ENCODE measurements at regions not wholly inside any gene's neighbourhood (a gene's known extent, or its start where the extent isn't known, plus 50 kb on each side); places are given as distances from the start of the nearest gene placed in this dataset.

DNA sequence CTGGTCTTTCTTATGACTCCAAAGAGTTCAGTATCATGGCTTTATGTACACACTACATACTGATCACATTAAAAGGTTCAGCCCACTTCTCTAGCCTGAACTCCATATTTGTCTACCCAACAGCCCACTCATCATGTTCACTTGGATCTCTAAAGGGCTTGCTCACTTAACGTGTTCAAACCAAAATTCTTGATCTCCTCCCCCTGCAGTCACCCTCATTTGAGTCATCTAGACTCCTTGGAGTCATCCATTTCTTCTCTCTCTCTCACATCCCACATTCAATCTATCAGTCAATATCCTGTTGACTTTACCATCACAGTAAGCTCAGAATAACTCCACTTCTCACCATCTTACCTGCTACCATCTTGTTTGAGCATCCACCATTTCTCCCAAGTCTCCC is 148.4 kb upstream of the ARID2 start:
- no peaks in the 10 kb centered on the region for H3K4me1 Mint-ChIP-seq
- DNase-seq: no peak

DNA sequence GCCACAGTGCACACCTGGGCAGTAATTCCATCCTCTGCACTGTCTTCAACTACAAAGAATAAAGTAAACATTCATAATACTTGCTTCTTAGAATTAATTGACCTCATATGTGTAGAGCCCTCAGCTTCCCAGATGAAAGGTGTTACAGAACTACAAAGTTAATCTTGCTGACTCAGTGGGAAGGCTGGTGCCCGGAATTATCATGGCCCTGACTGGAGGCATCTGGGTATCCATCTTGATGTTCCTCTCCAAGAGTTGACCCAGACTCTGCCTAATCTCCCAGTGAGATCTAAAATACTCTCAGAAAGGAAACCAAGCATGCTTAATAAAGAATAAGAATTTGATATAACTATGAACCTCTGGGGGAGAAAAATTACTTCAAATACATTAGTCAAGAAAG is 147.0 kb upstream of the ARID2 start:
- Histone ChIP-seq H3K4me3 (ENCODE audit: low read depth, low read length) (no peak overlapping the region), H3K36me3 (ENCODE audit: control insufficient read depth, insufficient read depth, low read length) (no peaks in the 10 kb centered on the region), H3K4me1 (ENCODE audit: control insufficient read depth, insufficient read depth, low read length, poor library complexity, severe bottlenecking) (no peaks in the 10 kb centered on the region), H3K9me3 (ENCODE audit: control insufficient read depth in 2 of 2, low read length in 2 of 2) (no peaks in the 10 kb centered on the region), H3K27me3 (ENCODE audit: control insufficient read depth, insufficient read depth, low read length) (no peaks in the 10 kb centered on the region), H3K27ac (ENCODE audit: insufficient read depth, low read length, poor library complexity, severe bottlenecking) (no peak overlapping the region)
- peaks cover 15% of the 10 kb centered on the region for H3K27me3 Mint-ChIP-seq
- ATAC-seq (ENCODE audit: low read depth in 2 of 2) (no peak), DNase-seq (no peak)
- peaks cover 0 to 1% (median 0%) of the 10 kb centered on the region in 7 donors for H3K9me3 Mint-ChIP-seq
- no peaks in the 10 kb centered on the region for H3K36me3 Mint-ChIP-seq
- no peaks in the 10 kb centered on the region for H3K4me1 Mint-ChIP-seq
- no peak overlapping the region for H3K27ac Mint-ChIP-seq
- H3K4me3 Mint-ChIP-seq: no peak overlapping the region

More for the DNA sequence above, 148.4 kb upstream of the ARID2 start:
- Histone ChIP-seq H3K4me3 (ENCODE audit: low read depth, low read length) (no peak overlapping the region), H3K36me3 (ENCODE audit: control insufficient read depth, insufficient read depth, low read length) (no peaks in the 10 kb centered on the region), H3K4me1 (ENCODE audit: control insufficient read depth, insufficient read depth, low read length, poor library complexity, severe bottlenecking) (no peaks in the 10 kb centered on the region), H3K27ac (ENCODE audit: insufficient read depth, low read length, poor library complexity, severe bottlenecking) (no peak overlapping the region), H3K27me3 (ENCODE audit: control insufficient read depth, insufficient read depth, low read length) (no peaks in the 10 kb centered on the region), H3K9me3 (ENCODE audit: control insufficient read depth in 2 of 2, low read length in 2 of 2) (no peaks in the 10 kb centered on the region)
- no peak overlapping the region for H3K4me3 Mint-ChIP-seq
- ATAC-seq (ENCODE audit: low read depth in 2 of 2): no peak
- peaks cover 0 to 1% (median 0%) of the 10 kb centered on the region in 7 donors for H3K9me3 Mint-ChIP-seq
- H3K36me3 Mint-ChIP-seq: no peaks in the 10 kb centered on the region
- H3K27ac Mint-ChIP-seq: no peak overlapping the region
- H3K27me3 Mint-ChIP-seq: peaks cover 15% of the 10 kb centered on the region

DNA sequence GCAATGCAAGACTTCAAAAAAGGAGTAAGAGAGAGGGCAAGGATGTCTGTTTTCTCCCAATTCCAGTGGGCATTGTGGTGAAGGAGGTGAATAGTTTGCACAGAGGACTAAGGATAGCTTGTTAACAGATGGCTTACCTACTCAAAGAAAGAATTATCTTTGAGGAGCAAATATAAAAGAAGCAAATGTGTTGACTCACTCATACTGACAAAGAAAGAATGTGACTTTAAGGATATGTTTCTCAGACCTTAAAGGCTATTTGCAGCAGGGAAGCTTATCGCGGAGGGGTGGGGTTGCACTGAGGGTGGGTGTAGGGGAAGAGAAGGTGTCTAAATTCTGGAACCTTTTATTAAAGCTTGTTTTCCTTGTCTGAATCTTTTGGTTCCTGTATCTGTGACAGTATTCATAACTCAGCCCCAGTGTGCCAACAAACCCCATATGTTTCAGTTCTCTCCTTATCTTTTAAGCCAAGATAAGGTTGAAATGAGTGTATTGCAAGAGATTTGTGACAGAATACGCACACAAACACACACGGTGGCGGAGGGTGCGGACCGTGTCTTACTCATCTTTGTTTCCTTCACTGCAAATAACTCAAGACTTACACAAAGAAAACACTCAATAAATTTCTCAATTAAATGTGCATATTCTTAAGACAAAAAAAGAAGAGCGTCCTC is 146.4 kb upstream of the ARID2 start:
- DNase-seq: no peak

DNA sequence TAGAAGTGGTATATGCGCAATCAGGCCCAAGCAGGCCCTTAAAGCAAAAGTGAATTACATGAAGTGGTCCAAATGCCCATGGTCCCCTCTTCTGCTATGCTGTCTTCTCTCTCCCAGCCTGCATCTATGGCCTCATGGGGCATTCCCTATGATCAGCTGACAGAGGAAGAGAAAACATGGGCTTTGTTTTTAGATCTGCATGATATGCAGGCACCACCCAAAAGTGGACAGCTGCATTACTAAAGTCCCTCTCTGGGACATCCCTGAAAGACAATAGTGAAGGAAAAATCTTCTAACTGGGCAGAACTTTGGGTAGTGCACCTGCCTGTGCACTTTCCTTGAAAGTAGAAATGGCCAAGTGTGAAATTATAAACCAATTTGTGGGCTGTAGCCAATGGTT is 145.2 kb upstream of the ARID2 start:
- Mint-ChIP-seq H3K9me3 (peaks cover 0 to 1% (median 0%) of the 10 kb centered on the region in 7 donors), H3K27ac (peak overlapping the region in 1 of 3 donors; percentile 12), H3K27me3 (peaks cover 10% of the 10 kb centered on the region)

More for the DNA sequence above, 146.4 kb upstream of the ARID2 start:
- peaks cover 0 to 1% (median 0%) of the 10 kb centered on the region in 7 donors for H3K9me3 Mint-ChIP-seq
- H3K4me1 ChIP-seq (ENCODE audit: control insufficient read depth, insufficient read depth, low read length, poor library complexity, severe bottlenecking): no peaks in the 10 kb centered on the region
- H3K36me3 Mint-ChIP-seq: no peaks in the 10 kb centered on the region
- no peak overlapping the region for H3K4me3 ChIP-seq (ENCODE audit: low read depth, low read length)
- no peaks in the 10 kb centered on the region for H3K4me1 Mint-ChIP-seq
- no peak for ATAC-seq (ENCODE audit: low read depth in 2 of 2)
- H3K27me3 Mint-ChIP-seq: peaks cover 13% of the 10 kb centered on the region
- no peak overlapping the region for H3K27ac Mint-ChIP-seq
- no peak overlapping the region for H3K4me3 Mint-ChIP-seq
- H3K9me3 ChIP-seq (ENCODE audit: control insufficient read depth in 2 of 2, low read length in 2 of 2): no peaks in the 10 kb centered on the region
- H3K27me3 ChIP-seq (ENCODE audit: control insufficient read depth, insufficient read depth, low read length): no peaks in the 10 kb centered on the region
- H3K27ac ChIP-seq (ENCODE audit: insufficient read depth, low read length, poor library complexity, severe bottlenecking): no peak overlapping the region
- H3K36me3 ChIP-seq (ENCODE audit: control insufficient read depth, insufficient read depth, low read length): no peaks in the 10 kb centered on the region

DNA sequence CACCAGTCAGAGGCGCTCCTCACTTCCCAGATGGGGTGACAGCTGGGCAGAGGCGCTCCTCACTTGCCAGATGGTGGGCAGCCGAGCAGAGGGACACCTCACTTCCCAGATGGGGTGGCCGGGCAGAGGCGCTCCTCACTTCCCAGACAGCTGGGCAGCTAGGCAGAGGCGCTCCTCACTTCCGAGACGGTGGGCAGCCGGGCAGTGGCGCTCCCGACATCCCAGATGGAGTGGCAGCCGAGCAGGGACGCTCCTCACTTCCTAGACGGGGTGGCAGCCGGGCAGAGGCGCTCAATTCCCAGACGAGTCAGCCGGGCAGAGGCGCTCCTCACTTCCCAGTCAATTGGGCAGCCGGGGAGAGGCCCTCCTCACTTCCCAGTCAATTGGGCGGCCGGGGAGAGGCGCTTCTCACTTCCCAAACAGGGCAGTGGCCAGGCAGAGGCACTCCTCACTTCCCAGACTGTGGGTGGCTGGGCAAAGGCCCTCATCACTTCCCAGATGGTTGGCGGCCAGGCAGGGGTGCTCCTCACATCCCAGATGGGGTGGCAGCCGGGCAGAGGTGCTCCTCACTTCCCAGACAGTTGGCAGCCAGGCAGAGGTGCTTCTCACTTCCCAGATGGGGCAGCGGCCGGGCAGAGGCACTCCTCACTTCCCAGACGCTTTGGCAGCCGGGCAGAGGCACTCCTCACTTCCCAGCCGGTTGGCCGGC is 143.8 kb upstream of the ARID2 start:
- H3K4me3 ChIP-seq (ENCODE audit: low read depth, low read length): no peak overlapping the region
- peaks cover 2% of the 10 kb centered on the region for H3K27me3 ChIP-seq (ENCODE audit: control insufficient read depth, insufficient read depth, low read length)
- Mint-ChIP-seq H3K36me3 (no peaks in the 10 kb centered on the region), H3K9me3 (peaks cover 0 to 1% (median 0%) of the 10 kb centered on the region in 7 donors), H3K27ac (no peak overlapping the region), H3K4me1 (peaks cover 0 to 5% (median 0%) of the 10 kb centered on the region in 4 donors), H3K4me3 (no peak overlapping the region), H3K27me3 (peaks cover 10% of the 10 kb centered on the region)
- no peaks in the 10 kb centered on the region for H3K36me3 ChIP-seq (ENCODE audit: control insufficient read depth, insufficient read depth, low read length)
- H3K27ac ChIP-seq (ENCODE audit: insufficient read depth, low read length, poor library complexity, severe bottlenecking): no peak overlapping the region
- no peaks in the 10 kb centered on the region for H3K9me3 ChIP-seq (ENCODE audit: control insufficient read depth in 2 of 2, low read length in 2 of 2)
- no peaks in the 10 kb centered on the region for H3K4me1 ChIP-seq (ENCODE audit: control insufficient read depth, insufficient read depth, low read length, poor library complexity, severe bottlenecking)
- ATAC-seq (ENCODE audit: low read depth in 2 of 2) (no peak), DNase-seq (no peak)

More for the DNA sequence above, 145.2 kb upstream of the ARID2 start:
- DNase-seq (no peak), ATAC-seq (ENCODE audit: low read depth in 2 of 2) (no peak)
- Mint-ChIP-seq H3K36me3 (no peaks in the 10 kb centered on the region), H3K4me1 (peaks cover 0 to 3% (median 0%) of the 10 kb centered on the region in 4 donors), H3K4me3 (no peak overlapping the region)
- Histone ChIP-seq H3K4me1 (ENCODE audit: control insufficient read depth, insufficient read depth, low read length, poor library complexity, severe bottlenecking) (no peaks in the 10 kb centered on the region), H3K27ac (ENCODE audit: insufficient read depth, low read length, poor library complexity, severe bottlenecking) (no peak overlapping the region), H3K36me3 (ENCODE audit: control insufficient read depth, insufficient read depth, low read length) (no peaks in the 10 kb centered on the region), H3K4me3 (ENCODE audit: low read depth, low read length) (no peak overlapping the region), H3K9me3 (ENCODE audit: control insufficient read depth in 2 of 2, low read length in 2 of 2) (no peaks in the 10 kb centered on the region), H3K27me3 (ENCODE audit: control insufficient read depth, insufficient read depth, low read length) (no peaks in the 10 kb centered on the region)

DNA sequence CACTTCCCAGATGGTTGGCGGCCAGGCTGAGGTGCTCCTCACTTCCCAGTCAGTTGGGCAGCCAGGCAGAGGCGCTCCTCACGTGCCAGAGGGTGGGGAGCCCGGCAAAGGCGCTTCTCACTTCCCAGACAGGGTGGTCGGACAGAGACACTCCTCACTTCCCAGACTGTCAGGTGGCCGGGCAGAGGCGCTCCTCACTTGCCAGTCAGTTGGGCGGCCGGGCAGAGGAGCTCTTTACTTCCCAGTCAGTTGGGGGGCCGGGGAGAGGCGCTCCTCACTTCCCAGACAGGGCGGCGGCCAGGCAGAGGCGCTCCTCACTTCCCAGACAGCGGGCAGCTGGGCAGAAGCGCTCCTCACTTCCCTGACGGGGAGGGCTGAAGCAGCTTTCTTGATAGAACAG is 143.0 kb upstream of the ARID2 start:
- Mint-ChIP-seq H3K4me3 (no peak overlapping the region), H3K27ac (no peak overlapping the region), H3K9me3 (no peaks in the 10 kb centered on the region), H3K36me3 (no peaks in the 10 kb centered on the region), H3K4me1 (peaks cover 0 to 5% (median 0%) of the 10 kb centered on the region in 4 donors), H3K27me3 (peaks cover 4% of the 10 kb centered on the region)
- DNase-seq: no peak
- H3K27ac ChIP-seq (ENCODE audit: insufficient read depth, low read length, poor library complexity, severe bottlenecking): no peak overlapping the region
- H3K27me3 ChIP-seq (ENCODE audit: control insufficient read depth, insufficient read depth, low read length): peaks cover 2% of the 10 kb centered on the region
- H3K4me1 ChIP-seq (ENCODE audit: control insufficient read depth, insufficient read depth, low read length, poor library complexity, severe bottlenecking): no peaks in the 10 kb centered on the region
- H3K4me3 ChIP-seq (ENCODE audit: low read depth, low read length): no peak overlapping the region
- no peak for ATAC-seq (ENCODE audit: low read depth in 2 of 2)
- H3K36me3 ChIP-seq (ENCODE audit: control insufficient read depth, insufficient read depth, low read length): no peaks in the 10 kb centered on the region
- H3K9me3 ChIP-seq (ENCODE audit: control insufficient read depth in 2 of 2, low read length in 2 of 2): no peaks in the 10 kb centered on the region

DNA sequence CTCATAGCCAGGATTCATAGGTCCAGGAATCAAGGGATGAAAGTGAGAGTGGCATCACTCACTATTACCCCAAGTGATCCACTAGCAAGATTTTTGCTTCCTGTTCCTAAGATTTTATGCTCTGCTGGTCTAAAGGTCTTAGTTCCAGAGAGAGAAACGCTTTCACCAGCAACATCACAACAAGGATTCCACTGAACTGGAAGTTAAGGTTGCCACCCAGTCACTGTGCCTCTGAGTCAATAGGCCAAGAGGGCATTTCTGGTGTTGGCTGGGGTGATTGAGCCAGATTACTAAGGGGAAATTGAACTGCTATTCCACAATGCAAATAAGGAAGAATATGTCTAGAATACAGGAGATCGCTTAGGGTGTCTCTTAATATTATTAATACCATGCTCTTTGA is 142.5 kb upstream of the ARID2 start:
- H3K36me3 Mint-ChIP-seq: no peaks in the 10 kb centered on the region
- no peak for ATAC-seq (ENCODE audit: low read depth in 2 of 2)
- H3K4me3 Mint-ChIP-seq: no peak overlapping the region
- H3K4me3 ChIP-seq (ENCODE audit: low read depth, low read length): no peak overlapping the region
- no peaks in the 10 kb centered on the region for H3K9me3 Mint-ChIP-seq
- no peak overlapping the region for H3K27ac ChIP-seq (ENCODE audit: insufficient read depth, low read length, poor library complexity, severe bottlenecking)
- peaks cover 6% of the 10 kb centered on the region for H3K27me3 Mint-ChIP-seq
- no peaks in the 10 kb centered on the region for H3K36me3 ChIP-seq (ENCODE audit: control insufficient read depth, insufficient read depth, low read length)
- H3K27ac Mint-ChIP-seq: no peak overlapping the region
- H3K4me1 ChIP-seq (ENCODE audit: control insufficient read depth, insufficient read depth, low read length, poor library complexity, severe bottlenecking): no peaks in the 10 kb centered on the region
- peaks cover 0 to 5% (median 0%) of the 10 kb centered on the region in 4 donors for H3K4me1 Mint-ChIP-seq
- H3K9me3 ChIP-seq (ENCODE audit: control insufficient read depth in 2 of 2, low read length in 2 of 2): no peaks in the 10 kb centered on the region
- DNase-seq: no peak
- peaks cover 2% of the 10 kb centered on the region for H3K27me3 ChIP-seq (ENCODE audit: control insufficient read depth, insufficient read depth, low read length)

Measured in CD4-positive, CD25-positive, alpha-beta regulatory T cell (primary cell).